ENCODE measurements at regions not wholly inside any gene's neighbourhood (a gene's known extent, or its start where the extent isn't known, plus 50 kb on each side); places are given as distances from the start of the nearest gene placed in this dataset.
"Not testable (repeated sequence)": the region's sequence is repeated elsewhere in the genome, so short reads cannot be mapped to it uniquely, and the experiment has no call there.

- peaks cover 25% of the 10 kb centered on the region for H3K4me1 ChIP-seq (ENCODE audit: insufficient read depth, low read length)
- TF ChIP-seq CTCF (conservative IDR thresholded peaks at IDR 0.05; ENCODE audit: low read depth, low read length): peak; percentile 71
- no peak for TF ChIP-seq EZH2 (IDR thresholded peaks at IDR 0.05; ENCODE audit: low read length, unreplicated experiment)
- no peak for TF ChIP-seq EZH2phosphoT487 (IDR thresholded peaks at IDR 0.05; ENCODE audit: borderline replicate concordance, low read length)
- CTCF ChIA-PET: interaction anchor here (0.5 to 2.4 kb wide), 11 partner anchors 18 to 960 kb away, joined by 3 to 14 read pairs (median 3); partner anchors contain the start of genes MGAT5B and SEC14L1
- no peaks in the 10 kb centered on the region for H4K20me1 ChIP-seq (ENCODE audit: low read length)
- no peaks in the 10 kb centered on the region for H3F3A ChIP-seq (ENCODE audit: low read length, unreplicated experiment)
- peak overlapping the region; percentile 94 for H3K9ac ChIP-seq (ENCODE audit: low read length)
- TSS peak; percentile 84 for BruUV-seq (replicated peaks)
- ATAC-seq (peak; percentile 87), DNase-seq (peak; percentile 98)
- no peaks in the 10 kb centered on the region for H3K9me2 ChIP-seq (replicated peaks; ENCODE audit: low read length)
- POLR2A ChIA-PET (ENCODE audit: unreplicated experiment): interaction anchor here (0.6 to 1.2 kb wide), 7 partner anchors 29 to 199 kb away, joined by 3 to 6 read pairs (median 3); no protein-coding TSS in a partner anchor
- peaks cover 55% of the 10 kb centered on the region for H3K79me2 ChIP-seq (ENCODE audit: low read length)
- H3K4me3 ChIP-seq (ENCODE audit: low read length): peak overlapping the region; percentile 74
- peak overlapping the region; percentile 85 for H3K4me2 ChIP-seq (ENCODE audit: low read length)
- intact Hi-C loops (cut with micrococcal nuclease): loop anchor here (1.0 to 5.0 kb wide), 3 partner anchors 37 to 166 kb away; no protein-coding TSS in a partner anchor
- no peaks in the 10 kb centered on the region for H3K27me3 ChIP-seq (ENCODE audit: low read length)
- peaks cover 28% of the 10 kb centered on the region for H3K36me3 ChIP-seq (ENCODE audit: low read depth, low read length)
- peak overlapping the region; percentile 91 for H2AFZ ChIP-seq (ENCODE audit: low read length)
- no peaks in the 10 kb centered on the region for H3K9me3 ChIP-seq (ENCODE audit: low read length)
- peak overlapping the region; percentile 73 for H3K27ac ChIP-seq (ENCODE audit: low read length)
These were observed 52.2 kb upstream of the SEC14L1 start for GRCh38 chr17:77088455-77089123.

- H3K79me2 ChIP-seq (ENCODE audit: low read length): peaks cover 57% of the 10 kb centered on the region
- DNase-seq: peak; percentile 32
These were observed 51.7 kb upstream of the SEC14L1 start for GRCh38 chr17:77089124-77089490.

GRCh38 chr17:77089949-77090348 is 50.8 kb upstream of the SEC14L1 start:
- not testable (repeated sequence) for H3K27ac ChIP-seq (ENCODE audit: low read length)

More at GRCh38 chr17:77089124-77089490, 51.7 kb upstream of the SEC14L1 start:
- H4K20me1 ChIP-seq (ENCODE audit: low read length): no peaks in the 10 kb centered on the region
- peak overlapping the region; percentile 74 for H3K4me3 ChIP-seq (ENCODE audit: low read length)
- no peaks in the 10 kb centered on the region for H3K9me3 ChIP-seq (ENCODE audit: low read length)
- H3K27me3 ChIP-seq (ENCODE audit: low read length): no peaks in the 10 kb centered on the region
- intact Hi-C loops (cut with micrococcal nuclease): loop anchor here (2.0 to 5.0 kb wide), 2 partner anchors 118 to 166 kb away; no protein-coding TSS in a partner anchor
- no peak for TF ChIP-seq EZH2phosphoT487 (IDR thresholded peaks at IDR 0.05; ENCODE audit: borderline replicate concordance, low read length)
- TF ChIP-seq EZH2 (IDR thresholded peaks at IDR 0.05; ENCODE audit: low read length, unreplicated experiment): no peak
- no peak for TF ChIP-seq CTCF (conservative IDR thresholded peaks at IDR 0.05; ENCODE audit: low read depth, low read length)
- H2AFZ ChIP-seq (ENCODE audit: low read length): peak overlapping the region; percentile 56
- ChIA-PET CTCF (interaction anchor here (0.6 to 2.4 kb wide), 5 partner anchors 36 to 281 kb away, joined by 3 to 14 read pairs (median 6); partner anchors contain the start of gene SEC14L1), POLR2A (ENCODE audit: unreplicated experiment) (interaction anchor here (0.6 to 1.2 kb wide), 4 partner anchors 36 to 199 kb away, joined by 3 to 5 read pairs (median 3); no protein-coding TSS in a partner anchor)
- peak overlapping the region; percentile 73 for H3K27ac ChIP-seq (ENCODE audit: low read length)
- no peaks in the 10 kb centered on the region for H3K9me2 ChIP-seq (replicated peaks; ENCODE audit: low read length)
- no peaks in the 10 kb centered on the region for H3F3A ChIP-seq (ENCODE audit: low read length, unreplicated experiment)
- peak overlapping the region; percentile 85 for H3K4me2 ChIP-seq (ENCODE audit: low read length)
- peaks cover 25% of the 10 kb centered on the region for H3K4me1 ChIP-seq (ENCODE audit: insufficient read depth, low read length)
- peak overlapping the region; percentile 94 for H3K9ac ChIP-seq (ENCODE audit: low read length)
- ATAC-seq: peak; percentile 42
- H3K36me3 ChIP-seq (ENCODE audit: low read depth, low read length): peaks cover 32% of the 10 kb centered on the region
- no TSS peak for BruUV-seq (replicated peaks)

More at GRCh38 chr17:77089949-77090348, 50.8 kb upstream of the SEC14L1 start:
- peaks cover 57% of the 10 kb centered on the region for H3K79me2 ChIP-seq (ENCODE audit: low read length)
- H4K20me1 ChIP-seq (ENCODE audit: low read length); H3K9me3 ChIP-seq (ENCODE audit: low read length); H3F3A ChIP-seq (ENCODE audit: low read length, unreplicated experiment); BruUV-seq (replicated peaks); H2AFZ ChIP-seq (ENCODE audit: low read length); ATAC-seq; H3K9me2 ChIP-seq (replicated peaks; ENCODE audit: low read length); DNase-seq; POLR2A ChIA-PET (ENCODE audit: unreplicated experiment); H3K27me3 ChIP-seq (ENCODE audit: low read length): not testable (repeated sequence)
- H3K4me3 ChIP-seq (ENCODE audit: low read length): peak overlapping the region; percentile 74
- CTCF ChIA-PET: interaction anchor here (0.6 kb wide), 1 partner anchor 165 kb away, joined by 3 read pairs; no protein-coding TSS in a partner anchor
- intact Hi-C loops (cut with micrococcal nuclease): loop anchor here (2.0 to 5.0 kb wide), 2 partner anchors 117 to 165 kb away; no protein-coding TSS in a partner anchor
- peak overlapping the region; percentile 85 for H3K4me2 ChIP-seq (ENCODE audit: low read length)
- H3K36me3 ChIP-seq (ENCODE audit: low read depth, low read length): peaks cover 38% of the 10 kb centered on the region
- H3K4me1 ChIP-seq (ENCODE audit: insufficient read depth, low read length): peaks cover 25% of the 10 kb centered on the region
- H3K9ac ChIP-seq (ENCODE audit: low read length): peak overlapping the region; percentile 94

All from PC-3 (cell line).